ENCODE measurements at regions not wholly inside any gene's neighbourhood (a gene's known extent, or its start where the extent isn't known, plus 50 kb on each side); places are given as distances from the start of the nearest gene placed in this dataset.

DNA sequence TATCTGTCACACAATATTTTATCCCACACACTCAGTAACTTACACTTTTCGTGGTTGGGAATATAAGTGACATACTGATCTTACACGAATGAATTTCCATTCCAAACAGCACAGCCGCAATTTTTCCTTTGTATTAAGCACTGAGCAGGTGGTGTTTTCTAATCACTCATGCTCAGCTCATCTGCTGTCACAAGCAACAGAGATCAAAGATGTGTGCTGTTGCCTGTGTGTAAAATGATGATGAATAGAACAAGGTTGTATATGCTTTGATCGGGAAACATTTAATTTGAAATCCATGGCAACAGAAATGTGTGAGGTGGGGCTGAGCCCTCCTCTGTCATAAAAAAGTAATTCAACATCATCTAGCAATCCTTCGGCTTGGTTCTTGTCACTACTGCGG lies 927.7 kb upstream of the MBL2 start:
- Histone ChIP-seq H3K9me3 (ENCODE audit: low read depth) (no peaks in the 10 kb centered on the region), H3K36me3 (no peaks in the 10 kb centered on the region), H3K4me1 (ENCODE audit: low read depth) (peaks cover 21% of the 10 kb centered on the region), H3K27ac (no peak overlapping the region), H3K4me3 (no peak overlapping the region), H3K27me3 (no peaks in the 10 kb centered on the region)
- DNase-seq (ENCODE audit: low read depth in 1 of 2, low spot score in 1 of 2), result no peak
- TF ChIP-seq, protein P1, sequence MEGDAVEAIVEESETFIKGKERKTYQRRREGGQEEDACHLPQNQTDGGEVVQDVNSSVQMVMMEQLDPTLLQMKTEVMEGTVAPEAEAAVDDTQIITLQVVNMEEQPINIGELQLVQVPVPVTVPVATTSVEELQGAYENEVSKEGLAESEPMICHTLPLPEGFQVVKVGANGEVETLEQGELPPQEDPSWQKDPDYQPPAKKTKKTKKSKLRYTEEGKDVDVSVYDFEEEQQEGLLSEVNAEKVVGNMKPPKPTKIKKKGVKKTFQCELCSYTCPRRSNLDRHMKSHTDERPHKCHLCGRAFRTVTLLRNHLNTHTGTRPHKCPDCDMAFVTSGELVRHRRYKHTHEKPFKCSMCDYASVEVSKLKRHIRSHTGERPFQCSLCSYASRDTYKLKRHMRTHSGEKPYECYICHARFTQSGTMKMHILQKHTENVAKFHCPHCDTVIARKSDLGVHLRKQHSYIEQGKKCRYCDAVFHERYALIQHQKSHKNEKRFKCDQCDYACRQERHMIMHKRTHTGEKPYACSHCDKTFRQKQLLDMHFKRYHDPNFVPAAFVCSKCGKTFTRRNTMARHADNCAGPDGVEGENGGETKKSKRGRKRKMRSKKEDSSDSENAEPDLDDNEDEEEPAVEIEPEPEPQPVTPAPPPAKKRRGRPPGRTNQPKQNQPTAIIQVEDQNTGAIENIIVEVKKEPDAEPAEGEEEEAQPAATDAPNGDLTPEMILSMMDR (IDR thresholded peaks at IDR 0.05; ENCODE audit: low read depth, low read length), result no peak

DNA sequence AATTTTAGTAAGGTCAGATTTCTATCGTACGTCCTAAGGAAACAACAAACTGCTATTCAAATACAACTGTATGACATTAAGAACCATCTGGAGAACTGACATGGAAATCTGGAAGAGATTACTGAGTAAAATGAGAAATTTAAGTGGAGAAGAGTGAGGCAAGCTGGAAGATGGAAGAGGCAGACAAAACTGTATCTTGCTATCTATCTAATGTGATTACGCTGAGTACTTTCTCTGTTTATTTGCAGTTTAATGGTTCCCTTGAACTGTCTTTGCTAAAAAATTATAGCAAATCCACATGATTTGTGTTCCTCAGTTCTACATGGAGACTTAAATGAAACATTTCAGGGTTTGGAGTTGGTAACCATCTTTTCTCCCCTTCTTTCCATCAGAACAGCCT lies 927.1 kb upstream of the MBL2 start:
- Histone ChIP-seq H3K9me3 (ENCODE audit: low read depth) (no peaks in the 10 kb centered on the region), H3K27ac (no peak overlapping the region), H3K4me1 (ENCODE audit: low read depth) (peaks cover 21% of the 10 kb centered on the region), H3K36me3 (no peaks in the 10 kb centered on the region), H3K4me3 (no peak overlapping the region), H3K27me3 (no peaks in the 10 kb centered on the region)
- TF ChIP-seq, protein P1 (IDR thresholded peaks at IDR 0.05; ENCODE audit: low read depth, low read length), result no peak
- DNase-seq (ENCODE audit: low read depth in 1 of 2, low spot score in 1 of 2), result no peak

GRCh38 chr10:53699231-53699630 lies 926.6 kb upstream of the MBL2 start:
- TF ChIP-seq, protein P1 (IDR thresholded peaks at IDR 0.05; ENCODE audit: low read depth, low read length), result no peak

DNA sequence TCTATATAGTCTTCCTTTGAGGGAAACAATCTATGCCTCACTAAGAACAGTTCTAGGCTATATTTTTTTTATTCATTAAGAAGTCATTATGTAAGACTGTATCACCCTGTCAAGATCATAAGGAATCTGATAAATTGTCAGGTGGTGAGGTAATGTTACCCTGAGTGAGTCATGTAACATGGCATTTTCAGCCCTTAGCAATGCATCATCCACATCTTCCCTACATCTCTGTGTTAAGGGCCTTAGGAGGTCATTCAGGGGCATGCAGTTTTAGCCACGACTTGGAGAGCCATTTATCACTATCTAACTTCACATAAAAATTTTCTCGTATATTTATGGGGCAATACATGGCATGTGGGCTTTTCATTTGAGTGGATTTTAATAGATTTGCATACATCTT lies 924.5 kb upstream of the MBL2 start:
- Histone ChIP-seq H3K36me3 (no peaks in the 10 kb centered on the region), H3K4me1 (ENCODE audit: low read depth) (peaks cover 10% of the 10 kb centered on the region), H3K27ac (no peak overlapping the region), H3K4me3 (no peak overlapping the region), H3K9me3 (ENCODE audit: low read depth) (no peaks in the 10 kb centered on the region), H3K27me3 (no peaks in the 10 kb centered on the region)
- TF ChIP-seq, protein P1 (IDR thresholded peaks at IDR 0.05; ENCODE audit: low read depth, low read length), result no peak
- DNase-seq (ENCODE audit: low read depth in 1 of 2, low spot score in 1 of 2), result no peak

More at GRCh38 chr10:53699231-53699630, 926.6 kb upstream of the MBL2 start:
- Histone ChIP-seq H3K9me3 (ENCODE audit: low read depth) (no peaks in the 10 kb centered on the region), H3K4me1 (ENCODE audit: low read depth) (peaks cover 21% of the 10 kb centered on the region), H3K27ac (no peak overlapping the region), H3K36me3 (no peaks in the 10 kb centered on the region), H3K4me3 (no peak overlapping the region), H3K27me3 (no peaks in the 10 kb centered on the region)
- DNase-seq (ENCODE audit: low read depth in 1 of 2, low spot score in 1 of 2), result no peak

DNA sequence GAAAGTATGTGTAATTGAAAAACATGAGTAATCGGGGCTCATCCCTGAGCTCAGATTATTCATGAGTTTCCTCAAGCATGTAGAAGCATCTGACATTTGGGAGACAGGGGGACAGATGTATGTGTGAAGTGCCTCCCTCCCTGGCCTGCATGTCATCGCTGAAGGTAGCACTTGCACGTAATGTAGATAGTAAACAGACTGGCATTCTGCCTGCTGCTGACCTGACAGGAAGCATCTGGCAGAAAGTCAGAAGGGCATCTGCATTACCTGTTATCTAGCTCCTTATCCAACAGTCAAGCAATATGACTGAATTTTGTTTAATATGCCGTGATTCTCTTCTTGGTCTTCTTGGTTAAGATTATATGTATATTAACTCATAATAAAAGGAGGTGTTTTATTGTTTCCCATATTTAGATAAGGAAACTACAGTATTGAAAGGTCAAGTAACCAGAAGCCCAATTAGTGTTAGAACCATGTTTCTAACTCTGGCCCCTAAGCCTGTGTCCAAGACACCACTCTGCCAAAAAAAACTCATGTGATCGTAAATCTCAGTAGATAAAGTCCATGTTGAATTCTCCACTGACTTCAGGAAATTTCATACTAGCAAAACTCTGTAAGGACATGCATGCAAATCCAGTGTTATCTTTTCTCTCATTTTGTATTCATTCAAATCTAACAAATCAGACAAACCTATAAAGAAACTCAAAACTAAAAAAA lies 918.1 kb upstream of the MBL2 start:
- H3K36me3 ChIP-seq, result no peaks in the 10 kb centered on the region
- no peaks in the 10 kb centered on the region for H3K27me3 ChIP-seq
- TF ChIP-seq, protein P1 (IDR thresholded peaks at IDR 0.05; ENCODE audit: low read depth, low read length), result no peak
- H3K9me3 ChIP-seq (ENCODE audit: low read depth), result no peaks in the 10 kb centered on the region
- H3K4me3 ChIP-seq, result no peak overlapping the region
- peak in 1 of 2 donors; percentile 35 for DNase-seq (ENCODE audit: low read depth in 1 of 2, low spot score in 1 of 2)
- H3K27ac ChIP-seq, result no peak overlapping the region
- peaks cover 9% of the 10 kb centered on the region for H3K4me1 ChIP-seq (ENCODE audit: low read depth)
